DND-41 (cell line): ENCODE measurements at regions not wholly inside any gene's neighbourhood (a gene's known extent, or its start where the extent isn't known, plus 50 kb on each side); places are given as distances from the start of the nearest gene placed in this dataset.

Experiments used
- ATAC-seq: fragments of 200-7000 bp; cut with Tn5 transposase; 3 replicates; pipeline ENCODE4 v1.9.1; 2021; ENCODE audit warnings: low read depth; ENCODE audit not compliant: insufficient read depth
- DNase-seq: peaks from one replicate; pipeline ENCODE4 v3.0.0-alpha.2; 2020
- H2AFZ ChIP-seq: 2 replicates; pipeline ENCODE4 v1.6.0; 2012; ENCODE audit warnings: low read depth, low read length
- H3K27ac ChIP-seq: 2 replicates; pipeline ENCODE4 v1.5.1; 2012; ENCODE audit warnings: low read length, inconsistent platforms
- H3K27me3 ChIP-seq: fragments of 200-600 bp; sonication (generic); 2 replicates; pipeline ENCODE4 v1.6.0; 2012; ENCODE audit warnings: low read length, mild to moderate bottlenecking, inconsistent platforms; ENCODE audit not compliant: insufficient read depth, poor library complexity
- H3K36me3 ChIP-seq: 2 replicates; pipeline ENCODE4 v1.5.1; 2012; ENCODE audit warnings: low read length, inconsistent platforms; ENCODE audit not compliant: insufficient read depth
- H3K4me1 ChIP-seq: 2 replicates; pipeline ENCODE4 v1.5.1; 2012; ENCODE audit warnings: mild to moderate bottlenecking, low read length; ENCODE audit not compliant: insufficient read depth
- H3K4me2 ChIP-seq: 2 replicates; pipeline ENCODE4 v1.6.0; 2012; ENCODE audit warnings: mild to moderate bottlenecking, moderate library complexity, low read length, inconsistent platforms; ENCODE audit not compliant: insufficient read depth
- H3K4me3 ChIP-seq, 2 experiments: fragments of 200-600 bp in 1 of 2; shearing (Covaris generic) in 1 of 2; 2 replicates each; pipeline ENCODE4 v1.5.1; 2012 to 2016; ENCODE audit warnings: inconsistent platforms in 2 of 2, low read length in 2 of 2, mild to moderate bottlenecking in 2 of 2, low read depth in 1 of 2, moderate library complexity in 1 of 2
- H3K79me2 ChIP-seq: 2 replicates; pipeline ENCODE4 v1.6.0; 2012; ENCODE audit warnings: low read length, inconsistent platforms; ENCODE audit not compliant: insufficient read depth
- H3K9ac ChIP-seq: 2 replicates; pipeline ENCODE4 v1.6.0; 2012; ENCODE audit warnings: low read depth, mild to moderate bottlenecking, inconsistent platforms, low read length, moderate library complexity
- H3K9me3 ChIP-seq: 2 replicates; pipeline ENCODE4 v1.5.1; 2012; ENCODE audit warnings: low read length, moderate library complexity, mild to moderate bottlenecking, inconsistent platforms; ENCODE audit not compliant: insufficient read depth, severe bottlenecking
- H4K20me1 ChIP-seq: 2 replicates; pipeline ENCODE4 v1.6.0; 2012; ENCODE audit warnings: low read length; ENCODE audit not compliant: insufficient read depth
- CTCF ChIP-seq: IDR thresholded peaks from 2 replicates; pipeline ENCODE4 v1.5.1; 2012; ENCODE audit warnings: borderline replicate concordance, low read length, moderate library complexity, mild to moderate bottlenecking; ENCODE audit not compliant: poor library complexity, severe bottlenecking; ENCODE audit errors: extremely low read depth
- EZH2 ChIP-seq: IDR thresholded peaks from 3 replicates; pipeline ENCODE4 v1.6.1; 2012; ENCODE audit warnings: borderline replicate concordance, low read depth, mild to moderate bottlenecking, moderate library complexity, low read length, inconsistent platforms; ENCODE audit not compliant: severe bottlenecking

DNA sequence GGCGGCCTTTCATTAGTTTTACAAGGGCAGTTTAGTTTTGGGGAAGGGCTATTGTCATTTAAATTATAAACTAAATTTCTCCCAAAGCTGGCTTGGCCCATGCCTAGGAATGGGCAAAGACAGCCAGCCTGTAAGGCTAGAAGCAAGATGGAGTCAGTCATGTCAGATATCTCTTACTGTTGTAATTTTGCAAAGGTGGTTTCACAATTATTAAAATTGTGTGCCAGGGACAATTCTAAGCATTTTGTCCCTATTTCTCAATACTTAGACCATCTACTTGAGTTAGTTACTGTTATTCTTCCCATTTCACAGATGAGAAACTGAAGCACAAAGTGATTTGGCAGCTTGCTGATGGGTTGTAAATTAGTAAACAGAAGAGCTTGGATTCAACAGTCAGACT, 467.7 kb upstream of the GOT2 start:
- H3K9ac ChIP-seq = no peak overlapping the region
- no peak overlapping the region for H3K4me2 ChIP-seq
- no peaks in the 10 kb centered on the region for H3K27me3 ChIP-seq
- H4K20me1 ChIP-seq = no peaks in the 10 kb centered on the region
- H3K27ac ChIP-seq = no peak overlapping the region
- no peak overlapping the region for H3K4me3 ChIP-seq
- H3K4me1 ChIP-seq = no peaks in the 10 kb centered on the region
- no peaks in the 10 kb centered on the region for H3K79me2 ChIP-seq
- no peak for DNase-seq
- H3K9me3 ChIP-seq = no peaks in the 10 kb centered on the region
- H2AFZ ChIP-seq = no peak overlapping the region
- ATAC-seq = no peak
- no peaks in the 10 kb centered on the region for H3K36me3 ChIP-seq
- TF ChIP-seq CTCF (no peak), EZH2 (no peak)

DNA sequence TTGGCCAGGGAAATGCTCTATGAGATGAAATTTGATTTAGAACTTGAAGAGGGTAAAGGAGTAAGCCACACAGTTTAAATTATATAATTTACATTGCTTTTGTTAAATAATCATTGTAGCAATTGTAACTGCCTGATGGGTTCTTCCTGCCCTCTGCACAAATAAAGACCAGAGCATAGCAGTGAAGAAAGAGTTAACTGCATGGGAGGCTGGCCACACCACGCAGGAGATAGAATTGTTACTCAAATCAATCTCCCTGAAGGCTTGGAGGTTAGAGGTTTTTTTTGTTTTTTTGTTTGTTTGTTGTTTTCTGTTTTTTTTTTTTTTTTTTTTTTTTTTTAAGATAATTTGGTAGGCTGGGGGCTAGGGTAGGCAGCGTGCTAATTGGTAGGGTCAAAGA, 467.0 kb upstream of the GOT2 start:
- Histone ChIP-seq H3K36me3 (no peaks in the 10 kb centered on the region), H2AFZ (no peak overlapping the region), H3K79me2 (no peaks in the 10 kb centered on the region), H3K27ac (no peak overlapping the region), H3K4me3 (no peak overlapping the region), H3K4me2 (no peak overlapping the region), H4K20me1 (no peaks in the 10 kb centered on the region), H3K27me3 (no peaks in the 10 kb centered on the region), H3K9me3 (no peaks in the 10 kb centered on the region), H3K4me1 (no peaks in the 10 kb centered on the region), H3K9ac (no peak overlapping the region)
- ATAC-seq (no peak), DNase-seq (no peak)
- no peak for TF ChIP-seq EZH2
- no peak for TF ChIP-seq CTCF

GRCh38 chr16:59198487-59198886, 464.4 kb upstream of the GOT2 start:
- no peak for DNase-seq
- Histone ChIP-seq H3K36me3 (no peaks in the 10 kb centered on the region), H3K4me1 (no peaks in the 10 kb centered on the region), H3K4me3 (no peak overlapping the region), H3K9me3 (no peaks in the 10 kb centered on the region), H3K27ac (no peak overlapping the region), H2AFZ (no peak overlapping the region), H3K4me2 (no peak overlapping the region), H4K20me1 (no peaks in the 10 kb centered on the region), H3K27me3 (no peaks in the 10 kb centered on the region), H3K79me2 (no peaks in the 10 kb centered on the region), H3K9ac (no peak overlapping the region)
- no peak for ATAC-seq
- TF ChIP-seq CTCF (no peak), EZH2 (no peak)

DNA sequence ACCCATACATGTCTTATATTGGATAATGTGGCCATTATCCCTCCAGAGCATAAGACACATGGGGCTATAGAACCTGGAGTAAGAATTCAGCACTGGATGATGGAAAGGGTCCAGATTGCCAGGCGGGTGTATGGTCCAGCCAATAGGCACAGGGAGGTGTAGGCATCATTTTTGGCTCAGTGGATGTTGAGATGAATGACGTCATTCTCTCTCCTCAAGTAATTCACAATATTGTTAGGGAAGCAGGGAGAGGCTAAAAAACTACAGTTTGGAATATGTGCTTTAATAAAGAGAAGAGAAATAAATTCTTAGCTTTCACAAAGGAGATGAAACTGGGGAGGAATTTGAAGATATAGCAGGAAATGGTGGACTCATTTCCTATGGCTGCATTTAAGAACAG, 461.1 kb upstream of the GOT2 start:
- no peak for DNase-seq
- Histone ChIP-seq H3K27ac (no peak overlapping the region), H3K9me3 (no peaks in the 10 kb centered on the region), H3K36me3 (no peaks in the 10 kb centered on the region), H3K27me3 (no peaks in the 10 kb centered on the region), H3K4me2 (no peak overlapping the region), H3K9ac (no peak overlapping the region), H2AFZ (no peak overlapping the region), H3K4me3 (no peak overlapping the region), H3K79me2 (no peaks in the 10 kb centered on the region), H4K20me1 (no peaks in the 10 kb centered on the region), H3K4me1 (no peaks in the 10 kb centered on the region)
- TF ChIP-seq CTCF (no peak), EZH2 (no peak)
- no peak for ATAC-seq
